HFF-Myc (cell line): ENCODE measurements at regions not wholly inside any gene's neighbourhood (a gene's known extent, or its start where the extent isn't known, plus 50 kb on each side); places are given as distances from the start of the nearest gene placed in this dataset.

ENCODE experiments used
- DNase-seq: peaks from one replicate; pipeline ENCODE4 v3.0.0-alpha.2; 2011; ENCODE audit warnings: low read depth; ENCODE audit errors: extremely low read depth
- H3K4me3 ChIP-seq: replicated peaks from 2 replicates; pipeline ENCODE4 v1.5.1; 2011; ENCODE audit warnings: low read depth, mild to moderate bottlenecking, control low read depth, low read length
- TF ChIP-seq, protein P1 (sequence below): IDR thresholded peaks from 2 replicates; pipeline ENCODE4 v1.5.1; 2012; ENCODE audit warnings: mild to moderate bottlenecking, low read depth, low read length, control low read depth; ENCODE audit errors: missing control alignments

DNA sequence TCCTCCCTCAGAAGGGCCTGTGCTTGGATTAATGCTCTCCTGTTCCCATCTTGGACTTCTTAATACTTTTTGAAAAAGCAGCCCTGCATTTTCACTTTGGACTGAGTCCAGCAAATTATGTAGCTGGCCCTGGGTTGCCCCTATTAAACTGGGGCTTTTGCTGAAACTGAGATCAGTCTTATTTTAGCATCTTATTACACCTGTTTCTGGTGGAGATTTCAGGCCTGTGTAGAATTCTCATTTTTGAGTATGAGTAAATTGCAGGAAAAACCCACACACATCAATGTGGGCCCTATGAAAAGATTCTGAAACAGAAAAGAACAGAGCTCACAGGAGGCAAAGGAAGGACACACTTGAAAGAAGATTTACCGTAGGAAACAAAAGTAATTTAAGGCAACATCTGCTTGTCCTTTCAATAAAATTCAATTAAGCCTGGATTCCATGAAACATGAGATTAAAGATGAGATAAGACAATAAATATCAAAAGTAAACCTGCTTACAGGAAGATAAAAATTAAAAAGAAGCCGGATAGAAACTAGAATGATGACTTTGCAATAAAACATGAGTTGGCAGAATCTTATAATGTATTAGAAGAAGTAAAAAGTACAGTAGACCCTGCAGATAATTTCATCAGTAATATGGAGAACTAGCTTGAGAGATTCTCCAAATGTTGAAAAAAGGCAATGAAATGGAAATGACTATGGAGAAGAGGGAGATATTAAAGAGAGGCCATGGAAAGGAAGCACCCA lies 90.7 kb upstream of the GCFC2 start:
- TF ChIP-seq, protein P1, sequence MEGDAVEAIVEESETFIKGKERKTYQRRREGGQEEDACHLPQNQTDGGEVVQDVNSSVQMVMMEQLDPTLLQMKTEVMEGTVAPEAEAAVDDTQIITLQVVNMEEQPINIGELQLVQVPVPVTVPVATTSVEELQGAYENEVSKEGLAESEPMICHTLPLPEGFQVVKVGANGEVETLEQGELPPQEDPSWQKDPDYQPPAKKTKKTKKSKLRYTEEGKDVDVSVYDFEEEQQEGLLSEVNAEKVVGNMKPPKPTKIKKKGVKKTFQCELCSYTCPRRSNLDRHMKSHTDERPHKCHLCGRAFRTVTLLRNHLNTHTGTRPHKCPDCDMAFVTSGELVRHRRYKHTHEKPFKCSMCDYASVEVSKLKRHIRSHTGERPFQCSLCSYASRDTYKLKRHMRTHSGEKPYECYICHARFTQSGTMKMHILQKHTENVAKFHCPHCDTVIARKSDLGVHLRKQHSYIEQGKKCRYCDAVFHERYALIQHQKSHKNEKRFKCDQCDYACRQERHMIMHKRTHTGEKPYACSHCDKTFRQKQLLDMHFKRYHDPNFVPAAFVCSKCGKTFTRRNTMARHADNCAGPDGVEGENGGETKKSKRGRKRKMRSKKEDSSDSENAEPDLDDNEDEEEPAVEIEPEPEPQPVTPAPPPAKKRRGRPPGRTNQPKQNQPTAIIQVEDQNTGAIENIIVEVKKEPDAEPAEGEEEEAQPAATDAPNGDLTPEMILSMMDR: no peak
- no peak for DNase-seq
- H3K4me3 ChIP-seq: no peak overlapping the region

DNA sequence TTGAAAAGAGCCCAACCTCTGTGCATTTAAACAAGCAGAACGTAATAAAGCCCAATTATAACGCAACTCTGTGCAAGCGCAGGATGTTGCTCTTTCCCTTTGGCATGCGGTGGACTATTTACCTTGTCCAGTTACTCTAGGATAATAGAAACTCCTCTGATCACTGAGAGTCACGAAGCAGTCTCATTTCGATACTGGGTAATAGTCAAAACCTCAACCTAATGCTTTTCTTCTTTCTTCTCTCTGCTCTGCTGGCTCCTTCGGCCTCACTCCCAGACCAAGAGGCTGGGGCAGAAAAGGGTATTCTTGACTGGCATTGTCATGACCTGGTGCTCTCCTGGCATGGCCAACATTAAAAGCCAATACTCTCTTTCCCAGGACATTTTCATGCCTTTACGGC lies 89.7 kb upstream of the GCFC2 start:
- H3K4me3 ChIP-seq: no peak overlapping the region
- TF ChIP-seq, protein P1: no peak
- no peak for DNase-seq

DNA sequence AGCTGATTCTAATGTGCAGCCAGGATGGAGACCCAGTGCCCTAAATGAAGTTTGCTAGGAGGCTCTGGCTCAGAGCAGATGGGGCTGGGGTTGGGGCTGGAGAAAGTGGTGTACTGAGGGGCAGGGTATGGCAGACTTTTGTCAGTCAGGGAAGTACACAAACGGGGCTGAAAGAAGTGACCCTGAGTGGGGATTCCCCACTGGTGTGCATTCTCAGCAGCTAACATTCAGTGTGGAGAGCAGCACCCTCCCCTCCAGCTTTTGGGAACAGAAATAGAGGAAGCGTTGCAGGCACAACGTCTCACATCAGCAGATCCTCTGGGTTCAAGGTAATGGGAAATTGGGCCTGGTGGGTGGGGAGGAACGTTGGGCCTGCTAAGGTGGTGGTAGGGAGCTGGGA lies 89.1 kb upstream of the GCFC2 start:
- H3K4me3 ChIP-seq: no peak overlapping the region
- no peak for DNase-seq
- TF ChIP-seq, protein P1: no peak

DNA sequence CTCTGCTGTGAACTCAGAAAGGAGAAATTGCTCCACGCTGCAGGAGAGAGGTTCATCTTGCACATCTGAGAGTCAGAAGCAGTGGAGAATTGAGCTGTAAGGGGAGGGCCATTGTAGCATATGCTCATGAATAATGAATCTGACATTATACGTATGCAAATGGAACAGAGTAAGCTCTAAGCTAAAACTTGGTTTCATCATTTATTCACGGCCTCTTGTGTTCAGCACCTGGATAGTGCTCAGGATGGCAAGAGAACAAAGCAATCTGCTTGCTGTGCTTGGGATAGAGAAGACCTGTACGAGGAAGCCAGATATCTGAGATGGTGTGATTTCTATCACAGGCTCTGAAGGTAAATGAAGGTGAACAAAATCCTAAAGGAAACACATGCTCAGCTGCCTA lies 87.9 kb upstream of the GCFC2 start:
- no peak overlapping the region for H3K4me3 ChIP-seq
- DNase-seq: no peak
- TF ChIP-seq, protein P1: no peak

DNA sequence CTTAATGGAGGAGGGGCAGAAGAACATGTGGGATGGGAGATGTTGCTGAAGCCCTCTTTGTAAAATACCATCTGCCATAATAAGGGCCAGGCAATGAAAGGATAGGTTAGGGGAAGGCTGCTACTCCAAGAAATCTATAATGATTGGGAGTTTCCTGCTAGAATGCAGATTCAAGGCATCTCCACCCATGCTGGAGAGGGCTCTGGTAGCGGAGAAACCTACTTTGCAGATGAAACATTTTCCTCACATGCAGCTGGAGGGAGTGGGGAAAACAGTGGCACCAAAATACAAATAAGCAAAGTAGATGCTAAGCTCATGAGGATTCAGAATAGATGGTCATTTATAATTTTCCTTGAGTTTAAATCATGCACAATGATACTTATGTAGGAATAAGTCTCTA lies 82.3 kb upstream of the GCFC2 start:
- TF ChIP-seq, protein P1: no peak
- no peak overlapping the region for H3K4me3 ChIP-seq
- DNase-seq: no peak

DNA sequence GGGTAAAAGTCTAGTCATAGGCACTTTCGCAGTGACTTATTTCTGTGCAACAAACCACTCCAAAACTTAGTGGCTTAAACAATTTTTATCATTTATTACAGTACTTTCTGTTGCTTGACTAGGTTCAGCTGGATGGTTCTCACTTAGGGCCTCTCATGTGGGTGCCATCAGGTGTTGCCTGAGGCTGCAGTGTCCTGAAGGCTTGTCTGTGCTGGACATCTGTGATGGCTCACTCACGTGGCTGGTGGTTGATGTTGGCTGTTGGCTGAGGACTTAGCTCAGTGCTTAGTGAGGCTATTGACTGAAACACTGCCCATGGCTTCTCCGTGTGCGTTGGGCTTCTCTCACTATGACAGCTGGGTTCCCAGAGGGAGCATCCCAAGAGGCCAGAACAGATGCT lies 81.4 kb upstream of the GCFC2 start:
- H3K4me3 ChIP-seq: no peak overlapping the region
- TF ChIP-seq, protein P1: no peak

More for the DNA sequence above, 81.4 kb upstream of the GCFC2 start:
- DNase-seq: no peak
